PC-9 (cell line): ENCODE measurements at regions not wholly inside any gene's neighbourhood (a gene's known extent, or its start where the extent isn't known, plus 50 kb on each side); places are given as distances from the start of the nearest gene placed in this dataset.

Experiments used
- CTCF ChIP-seq: fragments of 200-600 bp; sonication (generic); conservative IDR thresholded peaks from 2 replicates; pipeline ENCODE4 v1.6.1; 2017; ENCODE audit warnings: mixed run types, antibody characterized with exemption, mild to moderate bottlenecking, moderate library complexity
- EZH2 ChIP-seq: fragments of 200-600 bp; sonication (generic); IDR thresholded peaks from 2 replicates; pipeline ENCODE4 v1.8.0; 2017; ENCODE audit warnings: antibody characterized with exemption, low read depth

DNA sequence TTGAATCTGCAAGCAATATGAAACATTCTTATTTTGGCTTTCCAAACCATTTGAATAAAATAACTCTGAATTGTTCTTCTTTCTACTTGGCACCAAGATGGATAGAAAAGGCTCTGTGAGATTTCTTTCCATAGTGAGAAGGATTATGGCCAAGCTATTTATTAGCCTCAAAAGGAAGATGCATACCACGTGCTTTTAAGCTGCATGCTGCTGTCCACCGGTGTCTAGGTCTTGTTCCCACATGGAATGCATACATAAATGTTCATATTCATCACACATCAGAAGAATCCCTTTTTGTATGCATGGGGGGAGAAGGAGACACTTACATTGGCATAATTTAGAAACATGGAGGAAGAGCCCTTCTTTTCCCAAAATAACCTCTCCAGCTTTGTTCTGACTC, 273.4 kb downstream of the FAM76B start:
- no peak for TF ChIP-seq EZH2
- no peak for TF ChIP-seq CTCF
